ENCODE measurements at regions not wholly inside any gene's neighbourhood (a gene's known extent, or its start where the extent isn't known, plus 50 kb on each side); places are given as distances from the start of the nearest gene placed in this dataset.

GRCh38 chrX:9291629-9292028 is 173.2 kb upstream of the TBL1X start:
- TF ChIP-seq EZH2 (IDR thresholded peaks at IDR 0.05) (no peak), CTCF (IDR thresholded peaks at IDR 0.05) (no peak), EZH2phosphoT487 (IDR thresholded peaks at IDR 0.05) (no peak)

Measured in neural progenitor cell (in vitro differentiated cells).